WTC11 (cell line): ENCODE measurements at regions not wholly inside any gene's neighbourhood (a gene's known extent, or its start where the extent isn't known, plus 50 kb on each side); places are given as distances from the start of the nearest gene placed in this dataset.

Source experiments
- NFATC4 ChIP-seq: fragments of 250-450 bp; sonication (Bioruptor Pico); IDR thresholded peaks from 2 replicates; pipeline ENCODE4 v1.9.0; 2021; ENCODE audit warnings: mild to moderate bottlenecking
- NR1H2 ChIP-seq: sonication (generic); formaldehyde crosslinking; IDR thresholded peaks from 2 replicates; pipeline ENCODE4 v1.9.0; 2021; ENCODE audit warnings: mild to moderate bottlenecking, moderate library complexity, missing genetic modification reagents
- SP1 ChIP-seq: sonication (generic); formaldehyde crosslinking; conservative IDR thresholded peaks from 2 replicates; pipeline ENCODE4 v1.8.1; 2022; ENCODE audit warnings: missing genetic modification reagents
- ZNF138 ChIP-seq: sonication (generic); formaldehyde crosslinking; conservative IDR thresholded peaks from 2 replicates; pipeline ENCODE4 v1.8.1; 2022; ENCODE audit warnings: mild to moderate bottlenecking, moderate library complexity, missing genetic modification reagents
- TF ChIP-seq, protein P1 (sequence below): fragments of 200-600 bp; IDR thresholded peaks from 2 replicates; pipeline ENCODE4 v1.8.0; 2022; ENCODE audit warnings: antibody characterized with exemption
- TF ChIP-seq, protein P2 (sequence below): sonication (generic); formaldehyde crosslinking; IDR thresholded peaks from 2 replicates; pipeline ENCODE4 v1.8.0; 2022; ENCODE audit warnings: mild to moderate bottlenecking, missing genetic modification reagents
- TF ChIP-seq, protein P3 (sequence below): sonication (generic); formaldehyde crosslinking; IDR thresholded peaks from 2 replicates; pipeline ENCODE4 v1.8.0; 2022; ENCODE audit warnings: mild to moderate bottlenecking, missing genetic modification reagents
- TF ChIP-seq, protein P4 (sequence below): fragments of 250-450 bp; sonication (Bioruptor Pico); IDR thresholded peaks from 2 replicates; pipeline ENCODE4 v1.9.0; 2021; ENCODE audit warnings: moderate library complexity, mild to moderate bottlenecking, inconsistent platforms, borderline replicate concordance

DNA sequence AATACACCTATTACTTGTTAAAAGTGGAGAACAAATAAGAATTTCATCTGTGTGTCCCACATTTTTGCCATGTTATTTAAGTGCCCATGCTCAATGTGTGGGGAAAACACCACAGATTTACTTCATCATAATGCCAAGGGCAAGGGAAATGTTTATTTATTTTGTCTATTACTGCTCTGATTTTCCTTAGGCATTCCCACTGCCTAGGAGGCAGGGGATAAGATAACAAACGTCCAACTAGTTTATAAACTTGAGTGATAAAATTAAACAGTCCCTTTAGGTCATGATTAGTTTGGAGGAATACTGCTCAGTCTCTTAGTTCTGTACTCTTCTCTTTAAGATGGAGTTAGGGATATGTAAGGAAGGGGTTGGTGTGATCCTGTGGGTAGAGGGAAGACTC lies 598.4 kb upstream of the MARCKS start:
- TF ChIP-seq, protein P1, sequence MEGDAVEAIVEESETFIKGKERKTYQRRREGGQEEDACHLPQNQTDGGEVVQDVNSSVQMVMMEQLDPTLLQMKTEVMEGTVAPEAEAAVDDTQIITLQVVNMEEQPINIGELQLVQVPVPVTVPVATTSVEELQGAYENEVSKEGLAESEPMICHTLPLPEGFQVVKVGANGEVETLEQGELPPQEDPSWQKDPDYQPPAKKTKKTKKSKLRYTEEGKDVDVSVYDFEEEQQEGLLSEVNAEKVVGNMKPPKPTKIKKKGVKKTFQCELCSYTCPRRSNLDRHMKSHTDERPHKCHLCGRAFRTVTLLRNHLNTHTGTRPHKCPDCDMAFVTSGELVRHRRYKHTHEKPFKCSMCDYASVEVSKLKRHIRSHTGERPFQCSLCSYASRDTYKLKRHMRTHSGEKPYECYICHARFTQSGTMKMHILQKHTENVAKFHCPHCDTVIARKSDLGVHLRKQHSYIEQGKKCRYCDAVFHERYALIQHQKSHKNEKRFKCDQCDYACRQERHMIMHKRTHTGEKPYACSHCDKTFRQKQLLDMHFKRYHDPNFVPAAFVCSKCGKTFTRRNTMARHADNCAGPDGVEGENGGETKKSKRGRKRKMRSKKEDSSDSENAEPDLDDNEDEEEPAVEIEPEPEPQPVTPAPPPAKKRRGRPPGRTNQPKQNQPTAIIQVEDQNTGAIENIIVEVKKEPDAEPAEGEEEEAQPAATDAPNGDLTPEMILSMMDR = no peak
- TF ChIP-seq ZNF138 (CRISPR knock-in tag) = no peak
- no peak for TF ChIP-seq NFATC4 (CRISPR knock-in tag)
- no peak for TF ChIP-seq NR1H2 (CRISPR knock-in tag)
- TF ChIP-seq SP1 (CRISPR knock-in tag) = no peak
- TF ChIP-seq, protein P2, sequence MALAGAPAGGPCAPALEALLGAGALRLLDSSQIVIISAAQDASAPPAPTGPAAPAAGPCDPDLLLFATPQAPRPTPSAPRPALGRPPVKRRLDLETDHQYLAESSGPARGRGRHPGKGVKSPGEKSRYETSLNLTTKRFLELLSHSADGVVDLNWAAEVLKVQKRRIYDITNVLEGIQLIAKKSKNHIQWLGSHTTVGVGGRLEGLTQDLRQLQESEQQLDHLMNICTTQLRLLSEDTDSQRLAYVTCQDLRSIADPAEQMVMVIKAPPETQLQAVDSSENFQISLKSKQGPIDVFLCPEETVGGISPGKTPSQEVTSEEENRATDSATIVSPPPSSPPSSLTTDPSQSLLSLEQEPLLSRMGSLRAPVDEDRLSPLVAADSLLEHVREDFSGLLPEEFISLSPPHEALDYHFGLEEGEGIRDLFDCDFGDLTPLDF (CRISPR knock-in tag) = no peak
- TF ChIP-seq, protein P3, sequence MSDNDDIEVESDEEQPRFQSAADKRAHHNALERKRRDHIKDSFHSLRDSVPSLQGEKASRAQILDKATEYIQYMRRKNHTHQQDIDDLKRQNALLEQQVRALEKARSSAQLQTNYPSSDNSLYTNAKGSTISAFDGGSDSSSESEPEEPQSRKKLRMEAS (CRISPR knock-in tag) = no peak
- TF ChIP-seq, protein P4, sequence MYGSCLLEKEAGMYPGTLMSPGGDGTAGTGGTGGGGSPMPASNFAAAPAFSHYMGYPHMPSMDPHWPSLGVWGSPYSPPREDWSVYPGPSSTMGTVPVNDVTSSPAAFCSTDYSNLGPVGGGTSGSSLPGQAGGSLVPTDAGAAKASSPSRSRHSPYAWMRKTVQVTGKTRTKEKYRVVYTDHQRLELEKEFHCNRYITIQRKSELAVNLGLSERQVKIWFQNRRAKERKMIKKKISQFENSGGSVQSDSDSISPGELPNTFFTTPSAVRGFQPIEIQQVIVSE (CRISPR knock-in tag) = no peak
